IMR-90 (cell line): ENCODE measurements at regions not wholly inside any gene's neighbourhood (a gene's known extent, or its start where the extent isn't known, plus 50 kb on each side); places are given as distances from the start of the nearest gene placed in this dataset.

Experiments used
- ATAC-seq: fragments of 200-7000 bp; cut with Tn5 transposase; 2 replicates; pipeline ENCODE4 v1.9.1; 2020; ENCODE audit warnings: low read depth, mild to moderate bottlenecking, moderate library complexity
- BruUV-seq: library from RNA; stranded (reverse); fragments of 400-500 nt; replicated peaks from 2 replicates; lab custom pipeline; 2021; lab: Mats Ljungman, UMichigan
- CTCF ChIA-PET: fragments of 300-600 bp; formaldehyde crosslinking; extraction: SDS; loops from one replicate; lab custom pipeline; 2021; ENCODE audit warnings: antibody characterized with exemption; lab: Yijun Ruan, JAX
- POLR2A ChIA-PET: fragments of 300-600 bp; sonication (Branson Sonifier 250); formaldehyde crosslinking; loops from one replicate; lab custom pipeline; 2022; ENCODE audit warnings: antibody characterized with exemption; ENCODE audit not compliant: unreplicated experiment; lab: Charles Lee
- DNase-seq: peaks from one replicate; pipeline ENCODE4 v3.0.0; 2013
- H2AFZ ChIP-seq: replicated peaks from 2 replicates; pipeline ENCODE3; 2013; ENCODE audit warnings: low read length, mild to moderate bottlenecking; ENCODE audit not compliant: poor library complexity
- H2AK5ac ChIP-seq: 2 replicates; pipeline ENCODE4 v1.6.1; 2013; ENCODE audit warnings: low read depth, low read length, inconsistent platforms
- H2AK9ac ChIP-seq: replicated peaks from 2 replicates; pipeline ENCODE3; 2013; ENCODE audit warnings: mild to moderate bottlenecking, low read depth, low read length, moderate library complexity; ENCODE audit not compliant: poor library complexity
- H2BK120ac ChIP-seq: 2 replicates; pipeline ENCODE4 v1.6.1; 2013; ENCODE audit warnings: low read depth, low read length, inconsistent platforms
- H2BK15ac ChIP-seq: 3 replicates; pipeline ENCODE4 v1.6.1; 2013; ENCODE audit warnings: low read depth, low read length, inconsistent platforms
- H2BK20ac ChIP-seq: 2 replicates; pipeline ENCODE4 v1.6.1; 2013; ENCODE audit warnings: low read depth, mild to moderate bottlenecking, inconsistent platforms, low read length, moderate library complexity
- H2BK5ac ChIP-seq: 2 replicates; pipeline ENCODE4 v1.6.1; 2013; ENCODE audit warnings: mild to moderate bottlenecking, low read depth, low read length, inconsistent platforms; ENCODE audit not compliant: poor library complexity, severe bottlenecking
- H3K14ac ChIP-seq: replicated peaks from 2 replicates; pipeline ENCODE4 v1.6.1; 2013; ENCODE audit warnings: low read depth, low read length, inconsistent platforms
- H3K18ac ChIP-seq: 2 replicates; pipeline ENCODE4 v1.6.1; 2013; ENCODE audit warnings: low read depth, low read length, control low read depth
- H3K23ac ChIP-seq: 2 replicates; pipeline ENCODE4 v1.6.1; 2013; ENCODE audit warnings: low read depth, low read length, inconsistent platforms
- H3K27ac ChIP-seq: 2 replicates; pipeline ENCODE4 v1.5.1; 2013; ENCODE audit warnings: mild to moderate bottlenecking, control low read depth, low read length; ENCODE audit not compliant: insufficient read depth
- H3K27me3 ChIP-seq: 2 replicates; pipeline ENCODE4 v1.6.1; 2013; ENCODE audit warnings: low read length; ENCODE audit not compliant: control insufficient read depth, insufficient read depth
- H3K36me3 ChIP-seq: 2 replicates; pipeline ENCODE4 v1.6.1; 2013; ENCODE audit warnings: low read length, mixed read lengths; ENCODE audit not compliant: control insufficient read depth, insufficient read depth
- H3K4ac ChIP-seq: 2 replicates; pipeline ENCODE4 v1.6.1; 2013; ENCODE audit warnings: low read depth, low read length, inconsistent platforms
- H3K4me1 ChIP-seq: 2 replicates; pipeline ENCODE4 v1.6.1; 2013; ENCODE audit warnings: low read length, mixed read lengths; ENCODE audit not compliant: control insufficient read depth, insufficient read depth
- H3K4me2 ChIP-seq: 2 replicates; pipeline ENCODE4 v1.6.1; 2013; ENCODE audit warnings: low read depth, mild to moderate bottlenecking, control low read depth, low read length, moderate library complexity
- H3K4me3 ChIP-seq: 2 replicates; pipeline ENCODE4 v1.5.1; 2013; ENCODE audit warnings: low read depth, mild to moderate bottlenecking, control low read depth, low read length, moderate library complexity; ENCODE audit not compliant: insufficient read depth
- H3K56ac ChIP-seq: 2 replicates; pipeline ENCODE4 v1.6.1; 2013; ENCODE audit warnings: low read length, inconsistent platforms; ENCODE audit not compliant: insufficient read depth; ENCODE audit errors: extremely low read depth
- H3K79me1 ChIP-seq, 2 experiments: 2 replicates each; pipeline ENCODE4 v1.6.1; 2013; ENCODE audit warnings: low read length in 2 of 2, inconsistent platforms in 1 of 2, low read depth in 1 of 2
- H3K9ac ChIP-seq: 2 replicates; pipeline ENCODE4 v1.6.1; 2013; ENCODE audit warnings: low read depth, low read length, control low read depth
- H3K9me1 ChIP-seq: 2 replicates; pipeline ENCODE4 v1.6.1; 2013; ENCODE audit warnings: low read length, inconsistent platforms; ENCODE audit not compliant: insufficient read depth
- H3K9me3 ChIP-seq: 2 replicates; pipeline ENCODE4 v1.6.1; 2013; ENCODE audit warnings: low read length; ENCODE audit not compliant: control insufficient read depth, insufficient read depth
- H4K20me1 ChIP-seq: 2 replicates; pipeline ENCODE4 v1.6.1; 2013; ENCODE audit warnings: low read length, inconsistent platforms; ENCODE audit not compliant: insufficient read depth
- H4K5ac ChIP-seq: 2 replicates; pipeline ENCODE4 v1.6.1; 2013; ENCODE audit warnings: mild to moderate bottlenecking, low read depth, low read length, control low read depth
- H4K8ac ChIP-seq, 2 experiments: 2 replicates each; pipeline ENCODE4 v1.6.1; 2013; ENCODE audit warnings: low read depth in 2 of 2, low read length in 2 of 2, control low read depth in 1 of 2, inconsistent platforms in 1 of 2
- H4K91ac ChIP-seq: 2 replicates; pipeline ENCODE4 v1.6.1; 2013; ENCODE audit warnings: low read depth, low read length, inconsistent platforms; ENCODE audit not compliant: insufficient read depth
- BHLHE40 ChIP-seq: fragments of 150-350 bp; IDR thresholded peaks from 2 replicates; pipeline ENCODE4 v1.6.1; 2016; ENCODE audit warnings: mild to moderate bottlenecking, low read depth, low read length
- CEBPB ChIP-seq: IDR thresholded peaks from 2 replicates; pipeline ENCODE4 v1.6.1; 2012; ENCODE audit warnings: low read depth, low read length, improper control_type of control experiment
- CHD1 ChIP-seq: IDR thresholded peaks from 2 replicates; pipeline ENCODE4 v1.6.1; 2012; ENCODE audit warnings: low read depth, low read length, improper control_type of control experiment
- CTCF ChIP-seq: conservative IDR thresholded peaks from 2 replicates; pipeline ENCODE4 v1.5.1; 2012; ENCODE audit warnings: mild to moderate bottlenecking, low read depth, low read length, improper control_type of control experiment
- ELK1 ChIP-seq: fragments of 150-350 bp; IDR thresholded peaks from 2 replicates; pipeline ENCODE4 v1.6.1; 2016; ENCODE audit warnings: low read depth, mild to moderate bottlenecking, low read length, moderate library complexity, borderline replicate concordance
- FOS ChIP-seq: fragments of 150-350 bp; IDR thresholded peaks from 2 replicates; pipeline ENCODE4 v1.6.1; 2016; ENCODE audit warnings: low read depth, low read length
- MAFK ChIP-seq: IDR thresholded peaks from 2 replicates; pipeline ENCODE4 v1.6.1; 2012; ENCODE audit warnings: low read depth, low read length, improper control_type of control experiment
- MAZ ChIP-seq: IDR thresholded peaks from 2 replicates; pipeline ENCODE4 v1.6.1; 2012; ENCODE audit warnings: low read depth, mild to moderate bottlenecking, low read length, improper control_type of control experiment, moderate library complexity, borderline replicate concordance
- MXI1 ChIP-seq: IDR thresholded peaks from 2 replicates; pipeline ENCODE4 v1.6.1; 2012; ENCODE audit warnings: low read depth, mild to moderate bottlenecking, low read length, moderate library complexity, borderline replicate concordance
- NFE2L2 ChIP-seq: fragments of 150-350 bp; IDR thresholded peaks from 2 replicates; pipeline ENCODE4 v1.6.1; 2016; ENCODE audit warnings: low read depth, mild to moderate bottlenecking, low read length
- POLR2A ChIP-seq: IDR thresholded peaks from 2 replicates; pipeline ENCODE4 v1.6.1; 2012; ENCODE audit warnings: mild to moderate bottlenecking, low read depth, low read length
- RAD21 ChIP-seq: IDR thresholded peaks from 2 replicates; pipeline ENCODE4 v1.6.1; 2012; ENCODE audit warnings: low read length, improper control_type of control experiment
- RCOR1 ChIP-seq: IDR thresholded peaks from 2 replicates; pipeline ENCODE4 v1.6.1; 2012; ENCODE audit warnings: mild to moderate bottlenecking, low read length, improper control_type of control experiment; ENCODE audit not compliant: insufficient replicate concordance
- RFX5 ChIP-seq: IDR thresholded peaks from 2 replicates; pipeline ENCODE4 v1.8.0; 2012; ENCODE audit warnings: low read depth, mild to moderate bottlenecking, low read length, moderate library complexity
- SMC3 ChIP-seq: fragments of 150-350 bp; IDR thresholded peaks from 2 replicates; pipeline ENCODE4 v1.6.1; 2016; ENCODE audit warnings: low read depth, mild to moderate bottlenecking, antibody characterized with exemption, low read length, moderate library complexity
- USF2 ChIP-seq: fragments of 150-350 bp; IDR thresholded peaks from 2 replicates; pipeline ENCODE4 v1.6.1; 2017; ENCODE audit warnings: mild to moderate bottlenecking, antibody characterized with exemption, low read length, low read depth
- WGBS, 2 experiments: methylation state at CpG; one replicate each; pipeline versions ENCODE4 v1.1.5 to v1.1.7; 2013; ENCODE audit warnings: missing lambda C conversion rate in 2 of 2; ENCODE audit not compliant: insufficient read length in 1 of 2; ENCODE audit errors: extremely low coverage in 2 of 2; 5-methylcytosine and 5-hydroxymethylcytosine counted together
- dilution Hi-C: fragments of 300-500 bp; cut with HindIII; formaldehyde crosslinking; loops from one replicate; pipeline ENCODE4 v1.14.3; 2018; ENCODE audit warnings: low sequenced_read_pairs; ENCODE audit not compliant: unreplicated experiment
- in situ Hi-C: fragments of 300-500 bp; cut with MboI; formaldehyde crosslinking; loops from 3 replicates; pipeline ENCODE4 v1.14.3; 2019; ENCODE audit warnings: low sequenced_read_pairs, inconsistent platforms, mixed read lengths
- intact Hi-C: fragments of 100-400 bp; cut with micrococcal nuclease; formaldehyde crosslinking; loops from 2 replicates; pipeline ENCODE4 v1.10.0; 2022

- Histone ChIP-seq H4K5ac (no peak overlapping the region), H2BK5ac (no peak overlapping the region), H3K23ac (no peak overlapping the region), H4K91ac (no peak overlapping the region), H3K4me3 (no peak overlapping the region), H2BK20ac (no peak overlapping the region), H2BK120ac (no peak overlapping the region), H3K4me2 (peak overlapping the region; percentile 63; the same call in 1 of the 2 replicates), H3K27ac (no peak overlapping the region), H2AK5ac (no peak overlapping the region), H3K4me1 (no peaks in the 10 kb centered on the region), H3K56ac (no peak overlapping the region), H4K20me1 (no peaks in the 10 kb centered on the region), H3K14ac (0 out of 2 replicates have a peak overlapping the region, but pooled peaks have one; percentile 44), H3K9me1 (no peaks in the 10 kb centered on the region), H4K8ac (no peak overlapping the region), H2BK15ac (no peak overlapping the region), H2AK9ac (no peak overlapping the region), H3K9ac (no peak overlapping the region), H3K18ac (no peak overlapping the region), H3K9me3 (no peaks in the 10 kb centered on the region), H3K79me1 (no peaks in the 10 kb centered on the region), H2AFZ (peak overlapping the region; percentile 45), H3K27me3 (peaks cover 14% of the 10 kb centered on the region), H3K36me3 (no peaks in the 10 kb centered on the region), H3K4ac (no peak overlapping the region)
- BruUV-seq, result no TSS peak
- intact Hi-C loops, result no loop called here
- POLR2A ChIA-PET, result no interaction called here
- CTCF ChIA-PET, result interaction anchor here (1.0 kb wide), 1 partner anchor 12 kb away, joined by 4 read pairs; no protein-coding TSS in a partner anchor
- DNase-seq, result no peak
- no CpG with 5 or more reads among the region's 2 CpGs for WGBS, 2 experiments
- no peak for ATAC-seq
- TF ChIP-seq SMC3, result no peak
- no peak for TF ChIP-seq RCOR1
- no peak for TF ChIP-seq CEBPB
- no peak for TF ChIP-seq RFX5
- no peak for TF ChIP-seq CTCF
- no peak for TF ChIP-seq NFE2L2
- no peak for TF ChIP-seq ELK1
- TF ChIP-seq CHD1, result no peak
- no peak for TF ChIP-seq MXI1
- no peak for TF ChIP-seq POLR2A
- no peak for TF ChIP-seq MAFK
- no peak for TF ChIP-seq FOS
- TF ChIP-seq MAZ, result no peak
- no peak for TF ChIP-seq BHLHE40
- TF ChIP-seq RAD21, result no peak
- no peak for TF ChIP-seq USF2
- in situ Hi-C loops, result no loop called here
- dilution Hi-C loops, result no loop called here
These were observed 111.9 kb downstream of the C1D start for GRCh38 chr2:67950919-67951318.
